OCI-LY3 (cell line): ENCODE measurements at regions not wholly inside any gene's neighbourhood (a gene's known extent, or its start where the extent isn't known, plus 50 kb on each side); places are given as distances from the start of the nearest gene placed in this dataset.

ENCODE experiments used
- CTCF ChIP-seq: fragments of 200-600, 300-600 bp; sonication (generic); IDR thresholded peaks from 2 replicates; pipeline ENCODE4 v1.5.1; 2014; ENCODE audit warnings: antibody characterized with exemption, low read length, low read depth
- EZH2phosphoT487 ChIP-seq: fragments of 200-600 bp; shearing (Covaris generic); IDR thresholded peaks from 2 replicates; pipeline ENCODE4 v1.6.1; 2018; ENCODE audit warnings: antibody characterized with exemption, mixed run types, low read depth

DNA sequence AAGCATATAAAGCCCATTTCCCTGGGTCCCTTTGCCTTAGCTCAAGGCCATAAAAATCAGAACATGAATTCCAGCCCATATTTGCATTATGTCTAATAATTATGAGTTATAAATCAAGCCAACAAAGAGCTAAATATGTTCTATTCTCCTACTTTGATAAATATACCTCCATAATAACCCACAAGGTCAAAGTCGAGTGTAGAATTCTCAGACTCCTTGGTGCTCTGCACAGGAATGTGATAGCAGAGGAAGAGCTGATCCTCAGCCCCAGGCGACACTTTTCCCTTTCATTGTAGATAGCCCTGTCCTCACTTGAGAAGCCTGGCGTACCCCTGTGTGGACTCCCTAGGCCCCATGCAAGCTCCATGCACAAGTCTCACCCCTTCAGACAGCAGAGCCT is 85.6 kb downstream of the CASP3 start:
- TF ChIP-seq CTCF (no peak), EZH2phosphoT487 (no peak)
